GM23338 (cell line): ENCODE measurements at regions not wholly inside any gene's neighbourhood (a gene's known extent, or its start where the extent isn't known, plus 50 kb on each side); places are given as distances from the start of the nearest gene placed in this dataset.

Experiments used
- ATAC-seq: fragments of 200-7000 bp; cut with Tn5 transposase; 3 replicates; pipeline ENCODE4 v1.9.1; 2020
- DNase-seq: peaks from one replicate; pipeline ENCODE4 v3.0.0-alpha.2; 2015; ENCODE audit warnings: low spot score
- H2AFZ ChIP-seq: fragments of 200-600 bp; sonication (generic); 2 replicates; pipeline ENCODE4 v1.8.0; 2016; ENCODE audit warnings: antibody characterized with exemption, mild to moderate bottlenecking, moderate library complexity
- H3F3A ChIP-seq: fragments of 200-600 bp; sonication (generic); replicated peaks from 2 replicates; pipeline ENCODE4 v1.8.0; 2017; ENCODE audit warnings: antibody characterized with exemption, mixed run types, low read depth
- H3K27ac ChIP-seq: fragments of 200-600 bp; sonication (generic); 2 replicates; pipeline ENCODE4 v1.6.1; 2016; ENCODE audit warnings: low read depth
- H3K27me3 ChIP-seq: fragments of 200-600 bp; sonication (generic); 2 replicates; pipeline ENCODE4 v1.8.0; 2016; ENCODE audit warnings: mild to moderate bottlenecking, mixed run types, moderate library complexity; ENCODE audit not compliant: insufficient read depth
- H3K36me3 ChIP-seq: fragments of 200-600 bp; sonication (generic); 2 replicates; pipeline ENCODE4 v1.8.0; 2016; ENCODE audit warnings: mild to moderate bottlenecking; ENCODE audit not compliant: insufficient read depth
- H3K4me1 ChIP-seq: fragments of 200-600 bp; sonication (generic); 2 replicates; pipeline ENCODE4 v1.8.0; 2016; ENCODE audit warnings: mild to moderate bottlenecking, moderate library complexity; ENCODE audit not compliant: insufficient read depth
- H3K4me2 ChIP-seq: fragments of 200-600 bp; sonication (generic); 2 replicates; pipeline ENCODE4 v1.7.1; 2017; ENCODE audit warnings: mixed run types
- H3K4me3 ChIP-seq: fragments of 200-600 bp; sonication (generic); 2 replicates; pipeline ENCODE4 v1.6.1; 2016; ENCODE audit warnings: mixed run types
- H3K79me2 ChIP-seq: fragments of 200-600 bp; sonication (generic); replicated peaks from 2 replicates; pipeline ENCODE4 v1.8.0; 2017; ENCODE audit warnings: mild to moderate bottlenecking; ENCODE audit not compliant: insufficient read depth
- H3K9me2 ChIP-seq: fragments of 200-600 bp; sonication (generic); 2 replicates; pipeline ENCODE4 v1.8.0; 2017; ENCODE audit not compliant: insufficient read depth
- H4K20me1 ChIP-seq: fragments of 200-600 bp; sonication (generic); replicated peaks from 2 replicates; pipeline ENCODE4 v1.8.0; 2017; ENCODE audit warnings: mild to moderate bottlenecking; ENCODE audit not compliant: insufficient read depth
- H3K27ac Mint-ChIP-seq: 2 replicates; pipeline ENCODE4 v1.8.0; 2020; ENCODE audit warnings: inconsistent platforms, mild to moderate bottlenecking, moderate library complexity, mixed read lengths
- H3K27me3 Mint-ChIP-seq: 3 replicates; pipeline ENCODE4 v1.8.0; 2022; ENCODE audit warnings: low read depth, mild to moderate bottlenecking, moderate library complexity, mixed read lengths, inconsistent platforms; ENCODE audit not compliant: insufficient read depth, poor library complexity
- H3K36me3 Mint-ChIP-seq: 3 replicates; pipeline ENCODE4 v1.8.0; 2021; ENCODE audit warnings: low read depth, mild to moderate bottlenecking, inconsistent platforms, moderate library complexity, mixed read lengths
- H3K4me1 Mint-ChIP-seq: 3 replicates; pipeline ENCODE4 v1.8.0; 2020; ENCODE audit warnings: mild to moderate bottlenecking, inconsistent platforms, mixed read lengths
- H3K4me3 Mint-ChIP-seq: 3 replicates; pipeline ENCODE4 v1.8.0; 2021; ENCODE audit warnings: moderate library complexity, mild to moderate bottlenecking, inconsistent platforms, mixed read lengths
- H3K9me3 Mint-ChIP-seq: 3 replicates; pipeline ENCODE4 v1.8.0; 2020; ENCODE audit warnings: moderate library complexity, mild to moderate bottlenecking, inconsistent platforms, mixed read lengths
- JUNB ChIP-seq: IDR thresholded peaks from one replicate; pipeline ENCODE4 v1.6.1; 2016; ENCODE audit warnings: antibody characterized with exemption; ENCODE audit not compliant: unreplicated experiment
- POLR2AphosphoS5 ChIP-seq: IDR thresholded peaks from 2 replicates; pipeline ENCODE4 v1.6.1; 2016; ENCODE audit warnings: antibody characterized with exemption, low read depth
- TF ChIP-seq, protein P1 (sequence below): fragments of 250-450 bp; sonication (Bioruptor Pico); IDR thresholded peaks from 2 replicates; pipeline ENCODE4 v1.5.0; 2020; ENCODE audit warnings: mild to moderate bottlenecking, moderate library complexity
- TF ChIP-seq, protein P2 (sequence below), 2 experiments: fragments of 200-600 bp in 1 of 2; sonication (generic) in 1 of 2; conservative IDR thresholded peaks; 2 replicates each; pipeline versions ENCODE4 v1.5.1 to v1.6.1; 2016 to 2017; ENCODE audit warnings: antibody characterized with exemption in 2 of 2, low read depth in 2 of 2, mild to moderate bottlenecking in 2 of 2, moderate library complexity in 1 of 2

DNA sequence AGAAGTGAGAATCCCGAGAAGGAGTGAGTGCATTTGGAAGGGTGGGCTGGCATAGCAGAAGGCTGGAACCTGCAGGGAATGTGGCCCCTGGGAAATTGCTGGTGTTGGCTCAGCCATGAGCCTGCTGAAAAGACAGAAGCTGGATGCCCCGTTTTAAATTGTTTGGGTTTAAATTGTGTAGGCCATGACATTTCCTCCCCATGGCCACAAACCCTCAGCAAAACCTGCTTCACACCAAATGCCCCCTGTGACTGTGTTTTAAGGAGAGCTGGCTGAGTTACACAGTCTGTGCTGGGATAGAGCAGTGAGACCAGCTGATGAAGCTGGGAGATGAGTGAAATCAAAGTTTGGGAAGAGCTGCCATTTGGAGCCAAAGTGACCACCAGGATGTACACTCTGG lies 216.3 kb upstream of the RGMA start:
- Mint-ChIP-seq H3K9me3 (no peaks in the 10 kb centered on the region), H3K36me3 (no peaks in the 10 kb centered on the region), H3K27me3 (no peaks in the 10 kb centered on the region), H3K4me3 (no peak overlapping the region), H3K27ac (no peak overlapping the region), H3K4me1 (peaks cover 6% of the 10 kb centered on the region; the same call in 2 of the 3 replicates)
- no peak overlapping the region for H3K4me2 ChIP-seq
- DNase-seq (no peak), ATAC-seq (no peak)
- no peak overlapping the region for H2AFZ ChIP-seq
- no peaks in the 10 kb centered on the region for H3K36me3 ChIP-seq
- H3K27ac ChIP-seq: no peak overlapping the region
- no peaks in the 10 kb centered on the region for H3K79me2 ChIP-seq
- no peak for TF ChIP-seq JUNB
- TF ChIP-seq, protein P1, sequence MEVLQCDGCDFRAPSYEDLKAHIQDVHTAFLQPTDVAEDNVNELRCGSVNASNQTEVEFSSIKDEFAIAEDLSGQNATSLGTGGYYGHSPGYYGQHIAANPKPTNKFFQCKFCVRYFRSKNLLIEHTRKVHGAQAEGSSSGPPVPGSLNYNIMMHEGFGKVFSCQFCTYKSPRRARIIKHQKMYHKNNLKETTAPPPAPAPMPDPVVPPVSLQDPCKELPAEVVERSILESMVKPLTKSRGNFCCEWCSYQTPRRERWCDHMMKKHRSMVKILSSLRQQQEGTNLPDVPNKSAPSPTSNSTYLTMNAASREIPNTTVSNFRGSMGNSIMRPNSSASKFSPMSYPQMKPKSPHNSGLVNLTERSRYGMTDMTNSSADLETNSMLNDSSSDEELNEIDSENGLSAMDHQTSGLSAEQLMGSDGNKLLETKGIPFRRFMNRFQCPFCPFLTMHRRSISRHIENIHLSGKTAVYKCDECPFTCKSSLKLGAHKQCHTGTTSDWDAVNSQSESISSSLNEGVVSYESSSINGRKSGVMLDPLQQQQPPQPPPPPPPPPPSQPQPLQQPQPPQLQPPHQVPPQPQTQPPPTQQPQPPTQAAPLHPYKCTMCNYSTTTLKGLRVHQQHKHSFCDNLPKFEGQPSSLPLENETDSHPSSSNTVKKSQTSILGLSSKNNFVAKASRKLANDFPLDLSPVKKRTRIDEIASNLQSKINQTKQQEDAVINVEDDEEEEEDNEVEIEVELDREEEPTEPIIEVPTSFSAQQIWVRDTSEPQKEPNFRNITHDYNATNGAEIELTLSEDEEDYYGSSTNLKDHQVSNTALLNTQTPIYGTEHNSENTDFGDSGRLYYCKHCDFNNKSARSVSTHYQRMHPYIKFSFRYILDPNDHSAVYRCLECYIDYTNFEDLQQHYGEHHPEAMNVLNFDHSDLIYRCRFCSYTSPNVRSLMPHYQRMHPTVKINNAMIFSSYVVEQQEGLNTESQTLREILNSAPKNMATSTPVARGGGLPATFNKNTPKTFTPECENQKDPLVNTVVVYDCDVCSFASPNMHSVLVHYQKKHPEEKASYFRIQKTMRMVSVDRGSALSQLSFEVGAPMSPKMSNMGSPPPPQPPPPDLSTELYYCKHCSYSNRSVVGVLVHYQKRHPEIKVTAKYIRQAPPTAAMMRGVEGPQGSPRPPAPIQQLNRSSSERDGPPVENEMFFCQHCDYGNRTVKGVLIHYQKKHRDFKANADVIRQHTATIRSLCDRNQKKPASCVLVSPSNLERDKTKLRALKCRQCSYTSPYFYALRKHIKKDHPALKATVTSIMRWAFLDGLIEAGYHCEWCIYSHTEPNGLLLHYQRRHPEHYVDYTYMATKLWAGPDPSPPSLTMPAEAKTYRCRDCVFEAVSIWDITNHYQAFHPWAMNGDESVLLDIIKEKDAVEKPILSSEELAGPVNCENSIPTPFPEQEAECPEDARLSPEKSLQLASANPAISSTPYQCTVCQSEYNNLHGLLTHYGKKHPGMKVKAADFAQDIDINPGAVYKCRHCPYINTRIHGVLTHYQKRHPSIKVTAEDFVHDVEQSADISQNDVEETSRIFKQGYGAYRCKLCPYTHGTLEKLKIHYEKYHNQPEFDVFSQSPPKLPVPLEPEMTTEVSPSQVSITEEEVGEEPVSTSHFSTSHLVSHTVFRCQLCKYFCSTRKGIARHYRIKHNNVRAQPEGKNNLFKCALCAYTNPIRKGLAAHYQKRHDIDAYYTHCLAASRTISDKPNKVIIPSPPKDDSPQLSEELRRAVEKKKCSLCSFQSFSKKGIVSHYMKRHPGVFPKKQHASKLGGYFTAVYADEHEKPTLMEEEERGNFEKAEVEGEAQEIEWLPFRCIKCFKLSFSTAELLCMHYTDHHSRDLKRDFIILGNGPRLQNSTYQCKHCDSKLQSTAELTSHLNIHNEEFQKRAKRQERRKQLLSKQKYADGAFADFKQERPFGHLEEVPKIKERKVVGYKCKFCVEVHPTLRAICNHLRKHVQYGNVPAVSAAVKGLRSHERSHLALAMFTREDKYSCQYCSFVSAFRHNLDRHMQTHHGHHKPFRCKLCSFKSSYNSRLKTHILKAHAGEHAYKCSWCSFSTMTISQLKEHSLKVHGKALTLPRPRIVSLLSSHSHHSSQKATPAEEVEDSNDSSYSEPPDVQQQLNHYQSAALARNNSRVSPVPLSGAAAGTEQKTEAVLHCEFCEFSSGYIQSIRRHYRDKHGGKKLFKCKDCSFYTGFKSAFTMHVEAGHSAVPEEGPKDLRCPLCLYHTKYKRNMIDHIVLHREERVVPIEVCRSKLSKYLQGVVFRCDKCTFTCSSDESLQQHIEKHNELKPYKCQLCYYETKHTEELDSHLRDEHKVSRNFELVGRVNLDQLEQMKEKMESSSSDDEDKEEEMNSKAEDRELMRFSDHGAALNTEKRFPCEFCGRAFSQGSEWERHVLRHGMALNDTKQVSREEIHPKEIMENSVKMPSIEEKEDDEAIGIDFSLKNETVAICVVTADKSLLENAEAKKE (CRISPR knock-in tag): no peak
- no peaks in the 10 kb centered on the region for H3K4me1 ChIP-seq
- H3K9me2 ChIP-seq: no peaks in the 10 kb centered on the region
- H3K27me3 ChIP-seq: no peaks in the 10 kb centered on the region
- H3F3A ChIP-seq: no peaks in the 10 kb centered on the region
- no peak overlapping the region for H3K4me3 ChIP-seq
- H4K20me1 ChIP-seq: no peaks in the 10 kb centered on the region

DNA sequence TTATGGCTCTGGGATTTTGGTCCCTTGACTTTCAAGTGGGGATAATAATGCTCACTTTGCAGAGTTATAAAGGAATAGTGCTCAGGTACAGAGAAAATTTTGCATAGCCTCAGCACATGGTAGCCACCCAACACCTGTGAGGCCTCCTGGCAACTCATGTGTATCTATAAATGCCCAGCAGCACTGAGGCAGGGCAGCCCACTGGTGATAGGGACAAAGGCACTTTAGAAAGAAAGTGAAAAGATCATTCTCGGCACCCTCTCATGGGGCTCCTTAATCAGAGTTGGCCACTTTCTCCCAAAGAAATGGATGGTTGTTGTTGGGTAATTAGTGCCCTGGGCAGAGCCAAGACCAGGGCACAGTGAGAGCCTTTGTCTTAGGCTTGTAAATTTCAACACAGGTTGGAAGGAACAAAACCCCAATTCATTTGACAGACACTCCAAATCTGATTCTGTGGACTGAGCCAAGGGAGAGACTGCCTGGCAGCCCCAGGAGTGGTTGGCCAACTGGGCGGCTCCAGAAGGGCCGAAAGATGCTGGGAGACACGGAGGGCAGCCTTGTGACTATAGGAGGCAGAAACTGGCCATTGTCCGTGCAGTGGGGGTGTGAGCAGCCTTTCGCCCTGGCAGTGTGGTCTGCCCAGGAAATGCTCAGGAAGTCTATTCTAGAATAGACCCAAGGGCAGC lies 213.2 kb upstream of the RGMA start:
- Histone ChIP-seq H3F3A (no peaks in the 10 kb centered on the region), H3K4me1 (no peaks in the 10 kb centered on the region), H3K4me3 (no peak overlapping the region), H3K9me2 (no peaks in the 10 kb centered on the region), H3K27ac (no peak overlapping the region), H3K36me3 (no peaks in the 10 kb centered on the region), H3K79me2 (no peaks in the 10 kb centered on the region), H3K4me2 (no peak overlapping the region), H4K20me1 (no peaks in the 10 kb centered on the region), H3K27me3 (no peaks in the 10 kb centered on the region), H2AFZ (no peak overlapping the region)
- ATAC-seq (no peak), DNase-seq (no peak)
- Mint-ChIP-seq H3K36me3 (no peaks in the 10 kb centered on the region; the same call in 2 of the 3 replicates), H3K9me3 (no peaks in the 10 kb centered on the region; the same call in 2 of the 3 replicates), H3K27me3 (peaks cover 3% of the 10 kb centered on the region), H3K27ac (no peak overlapping the region), H3K4me1 (peaks cover 5% of the 10 kb centered on the region; the same call in 2 of the 3 replicates), H3K4me3 (no peak overlapping the region)
- TF ChIP-seq, protein P2, sequence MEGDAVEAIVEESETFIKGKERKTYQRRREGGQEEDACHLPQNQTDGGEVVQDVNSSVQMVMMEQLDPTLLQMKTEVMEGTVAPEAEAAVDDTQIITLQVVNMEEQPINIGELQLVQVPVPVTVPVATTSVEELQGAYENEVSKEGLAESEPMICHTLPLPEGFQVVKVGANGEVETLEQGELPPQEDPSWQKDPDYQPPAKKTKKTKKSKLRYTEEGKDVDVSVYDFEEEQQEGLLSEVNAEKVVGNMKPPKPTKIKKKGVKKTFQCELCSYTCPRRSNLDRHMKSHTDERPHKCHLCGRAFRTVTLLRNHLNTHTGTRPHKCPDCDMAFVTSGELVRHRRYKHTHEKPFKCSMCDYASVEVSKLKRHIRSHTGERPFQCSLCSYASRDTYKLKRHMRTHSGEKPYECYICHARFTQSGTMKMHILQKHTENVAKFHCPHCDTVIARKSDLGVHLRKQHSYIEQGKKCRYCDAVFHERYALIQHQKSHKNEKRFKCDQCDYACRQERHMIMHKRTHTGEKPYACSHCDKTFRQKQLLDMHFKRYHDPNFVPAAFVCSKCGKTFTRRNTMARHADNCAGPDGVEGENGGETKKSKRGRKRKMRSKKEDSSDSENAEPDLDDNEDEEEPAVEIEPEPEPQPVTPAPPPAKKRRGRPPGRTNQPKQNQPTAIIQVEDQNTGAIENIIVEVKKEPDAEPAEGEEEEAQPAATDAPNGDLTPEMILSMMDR (conservative IDR thresholded peaks at IDR 0.05; ENCODE audit: low read depth in 2 of 2): no peak
- TF ChIP-seq POLR2AphosphoS5: no peak
